Stomach (tissue), 8 donors: ENCODE measurements at regions not wholly inside any gene's neighbourhood (a gene's known extent, or its start where the extent isn't known, plus 50 kb on each side); places are given as distances from the start of the nearest gene placed in this dataset.

ENCODE experiments used
- DNase-seq, 2 donors: peaks; one replicate each; pipeline versions ENCODE4 v3.0.0 to v3.0.0-alpha.2; 2013 to 2019
- H3K27ac ChIP-seq, 5 donors: fragments of 200-600 bp in 4 of 5; sonication (generic) in 4 of 5; one replicate each; pipeline ENCODE4 v1.5.1; 2013 to 2019; ENCODE audit warnings: mild to moderate bottlenecking in 1 of 5, moderate library complexity in 1 of 5
- H3K27me3 ChIP-seq, 3 donors: fragments of 200-600 bp; sonication (generic); one replicate each; pipeline ENCODE4 v1.5.1; 2017 to 2019; ENCODE audit warnings: mixed run types in 1 of 3
- H3K36me3 ChIP-seq, 4 donors: fragments of 200-600 bp; sonication (generic); 1 replicate in 3 of 4; 2 replicates in 1 of 4; pipeline ENCODE4 v1.5.1; 2016 to 2019
- H3K4me1 ChIP-seq, 4 donors: fragments of 200-600 bp; sonication (generic); one replicate each; pipeline ENCODE4 v1.5.1; 2016 to 2019
- H3K4me3 ChIP-seq, 4 donors: fragments of 200-600 bp; sonication (generic) in 3 of 4; one replicate each; pipeline ENCODE4 v1.5.1; 2016 to 2019; ENCODE audit warnings: mild to moderate bottlenecking in 1 of 4
- H3K9me3 ChIP-seq, 4 donors: fragments of 200-600 bp; sonication (generic); one replicate each; pipeline ENCODE4 v1.5.1; 2016 to 2019
- CTCF ChIP-seq, 7 experiments: fragments of 450-650 bp in 4 of 7; fragments of 200-600 bp in 3 of 7; sonication (generic) in 3 of 7; IDR thresholded peaks; one replicate each; pipeline ENCODE4 v1.5.1; 2016 to 2019; ENCODE audit warnings: antibody characterized with exemption in 7 of 7, control low read depth in 2 of 7, mild to moderate bottlenecking in 1 of 7
- EP300 ChIP-seq: sonication (generic); formaldehyde crosslinking; IDR thresholded peaks from one replicate; pipeline ENCODE4 v1.6.1; 2017; ENCODE audit warnings: antibody characterized with exemption
- POLR2A ChIP-seq, 4 donors: fragments of 450-650 bp; IDR thresholded peaks; one replicate each; pipeline ENCODE4 v1.6.1; 2016; ENCODE audit warnings: antibody characterized with exemption in 4 of 4, control low read depth in 2 of 4, mild to moderate bottlenecking in 1 of 4, moderate library complexity in 1 of 4
- POLR2AphosphoS5 ChIP-seq, 3 donors: sonication (generic); formaldehyde crosslinking; IDR thresholded peaks; one replicate each; pipeline ENCODE4 v1.6.1; 2016; ENCODE audit warnings: antibody characterized with exemption in 3 of 3
- WGBS, 5 donors: extraction: QIAGEN DNeasy Blood & Tissue Kit in 3 of 5; methylation state at CpG; one replicate each; pipeline versions ENCODE4 v1.1.5 to v1.1.7; 2013 to 2018; 5-methylcytosine and 5-hydroxymethylcytosine counted together
- intact Hi-C: fragments of 100-400 bp; cut with DNase I; formaldehyde crosslinking; loops from one replicate; pipeline ENCODE4 v1.15.1; 2023; ENCODE audit warnings: low total_unique reads
- donor health status: healthy with polysubstance abuse.
- donor health status: Bipolar disorder and iron deficiency.
- donor health status: healthy.

DNA sequence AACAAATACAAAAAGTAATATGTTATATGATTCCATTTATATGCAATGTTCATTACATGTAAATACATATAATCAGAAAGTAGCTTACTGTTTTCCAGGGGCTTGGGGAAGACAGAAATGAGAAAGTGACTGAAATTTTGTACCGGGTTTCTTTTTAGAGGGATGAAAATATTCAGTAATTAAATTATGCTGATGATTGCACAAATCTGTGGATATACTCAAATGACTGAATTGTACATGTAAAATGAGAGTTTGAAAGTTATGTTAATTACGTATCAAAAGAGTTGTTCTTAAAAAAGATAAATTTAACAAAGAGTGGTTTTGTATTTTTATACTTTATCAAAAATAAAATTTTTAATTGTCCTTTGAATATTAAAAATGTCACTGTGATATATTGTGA lies 856.3 kb downstream of the DSC3 start:
- DNase-seq = no peak
- no peaks in the 10 kb centered on the region for H3K36me3 ChIP-seq
- no peaks in the 10 kb centered on the region for H3K4me1 ChIP-seq
- WGBS, 5 donors = 87 to 94% (median 93%) methylated on average over 2 of the region's 2 CpGs
- H3K27ac ChIP-seq = no peak overlapping the region
- H3K4me3 ChIP-seq = no peak overlapping the region
- H3K27me3 ChIP-seq = no peaks in the 10 kb centered on the region
- TF ChIP-seq CTCF (IDR thresholded peaks at IDR 0.05) (no peak), POLR2A (IDR thresholded peaks at IDR 0.05) (no peak), EP300 (no peak), POLR2AphosphoS5 (IDR thresholded peaks at IDR 0.05) (no peak)
- H3K9me3 ChIP-seq = peaks cover 0 to 12% (median 9%) of the 10 kb centered on the region in 4 donors
- intact Hi-C loops = no loop called here

- no peaks in the 10 kb centered on the region for H3K36me3 ChIP-seq
- no peaks in the 10 kb centered on the region for H3K4me1 ChIP-seq
- no peaks in the 10 kb centered on the region for H3K27me3 ChIP-seq
- intact Hi-C loops = no loop called here
- no peak overlapping the region for H3K27ac ChIP-seq
- H3K4me3 ChIP-seq = no peak overlapping the region
- 78 to 81% (median 79%) methylated on average over 4 of the region's 4 CpGs for WGBS, 5 donors
- peaks cover 0 to 31% (median 20%) of the 10 kb centered on the region in 4 donors for H3K9me3 ChIP-seq
- DNase-seq = no peak
- TF ChIP-seq POLR2A (IDR thresholded peaks at IDR 0.05) = no peak
Observed at GRCh38 chr18:30177056-30177455, 865.5 kb downstream of the DSC3 start.

DNA sequence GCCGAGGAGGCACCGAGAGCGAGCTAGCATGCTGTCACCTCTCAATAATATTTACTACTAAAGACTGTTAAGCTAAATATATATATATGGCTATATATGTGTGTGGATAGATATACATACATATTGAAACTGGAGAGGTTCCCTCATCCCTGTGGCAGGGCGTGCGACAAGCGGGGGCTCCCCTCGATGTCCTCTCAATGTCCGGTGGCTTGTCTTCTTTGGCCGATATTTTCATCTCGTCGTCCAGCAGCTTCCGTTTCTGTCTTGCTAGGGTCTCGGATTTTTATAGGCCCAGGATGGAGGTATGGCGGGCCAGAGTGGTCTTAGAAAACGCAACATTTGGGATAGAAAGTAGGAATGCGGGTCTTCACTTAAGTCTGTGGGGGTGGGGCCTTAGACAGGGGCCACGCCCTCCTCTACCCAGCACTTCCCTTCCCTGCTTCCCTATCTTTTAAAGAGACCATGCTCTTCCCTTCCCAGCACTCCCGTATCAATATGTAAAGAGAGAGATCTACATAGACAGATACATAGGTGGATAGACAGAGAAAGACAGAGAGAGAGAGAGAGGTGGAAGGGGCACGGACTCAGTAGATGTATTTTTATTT lies 866.8 kb downstream of the DSC3 start:
- DNase-seq = no peak
- H3K27ac ChIP-seq = no peak overlapping the region
- H3K9me3 ChIP-seq = peaks cover 0 to 31% (median 20%) of the 10 kb centered on the region in 4 donors
- WGBS, 5 donors = 91 to 95% (median 94%) methylated on average over 19 of the region's 19 CpGs
- no peak overlapping the region for H3K4me3 ChIP-seq
- intact Hi-C loops = no loop called here
- no peaks in the 10 kb centered on the region for H3K36me3 ChIP-seq
- no peaks in the 10 kb centered on the region for H3K27me3 ChIP-seq
- TF ChIP-seq POLR2AphosphoS5 (IDR thresholded peaks at IDR 0.05) (no peak), EP300 (no peak), CTCF (IDR thresholded peaks at IDR 0.05) (no peak), POLR2A (IDR thresholded peaks at IDR 0.05) (no peak)
- no peaks in the 10 kb centered on the region for H3K4me1 ChIP-seq

DNA sequence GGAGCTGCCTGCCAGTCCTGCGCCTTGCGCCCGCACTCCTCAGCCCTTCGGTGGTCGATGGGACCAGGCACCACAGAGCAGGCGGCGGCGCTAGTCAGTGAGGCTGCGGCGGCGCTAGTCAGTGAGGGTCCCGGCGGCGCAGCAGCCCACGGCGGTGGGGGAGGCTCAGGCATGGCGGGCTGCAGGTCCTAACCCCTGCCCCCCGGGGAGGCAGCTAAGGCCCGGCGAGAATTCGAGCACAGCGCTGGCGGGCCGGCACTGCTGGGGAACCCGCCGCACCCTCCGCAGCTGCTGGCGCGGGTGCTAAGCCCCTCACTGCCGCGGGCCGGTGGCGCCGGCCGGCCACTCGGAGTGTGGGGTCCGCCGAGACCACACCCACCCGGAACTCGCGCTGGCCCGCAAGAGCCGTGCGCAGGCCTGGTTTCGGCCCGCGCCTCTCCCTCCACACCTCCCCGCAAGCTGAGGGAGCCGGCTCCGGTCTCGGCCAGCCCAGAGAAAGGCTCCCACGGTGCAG lies 867.4 kb downstream of the DSC3 start:
- WGBS, 5 donors = 96 to 99% (median 97%) methylated on average over 20 to 52 of the region's 52 CpGs
- H3K4me3 ChIP-seq = no peak overlapping the region
- H3K36me3 ChIP-seq = no peaks in the 10 kb centered on the region
- intact Hi-C loops = no loop called here
- H3K9me3 ChIP-seq = peaks cover 0 to 31% (median 19%) of the 10 kb centered on the region in 4 donors
- no peaks in the 10 kb centered on the region for H3K27me3 ChIP-seq
- no peaks in the 10 kb centered on the region for H3K4me1 ChIP-seq
- no peak for DNase-seq
- no peak overlapping the region for H3K27ac ChIP-seq
- TF ChIP-seq CTCF (IDR thresholded peaks at IDR 0.05) (no peak), POLR2AphosphoS5 (IDR thresholded peaks at IDR 0.05) (no peak), EP300 (no peak), POLR2A (IDR thresholded peaks at IDR 0.05) (no peak)

DNA sequence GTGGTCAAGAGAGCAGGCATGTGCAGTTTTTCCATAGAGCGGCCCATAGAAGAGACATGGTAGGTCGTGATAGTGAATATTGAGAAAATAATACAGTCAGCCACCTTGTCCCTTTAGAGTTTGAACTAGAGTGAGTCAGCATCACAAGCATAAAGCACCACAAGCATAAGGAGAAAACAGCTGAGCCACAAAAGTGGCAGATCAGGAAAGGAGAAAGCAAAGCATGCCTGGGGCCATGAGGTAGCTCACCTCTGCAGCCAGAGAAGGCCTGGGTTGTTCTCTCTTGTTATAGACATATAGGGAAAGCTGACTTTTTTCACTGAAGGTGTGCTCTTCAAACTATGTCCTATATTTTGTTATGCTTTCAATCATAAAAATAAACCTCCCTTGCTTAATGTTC lies 879.0 kb downstream of the DSC3 start:
- H3K9me3 ChIP-seq = peaks cover 0 to 8% (median 0%) of the 10 kb centered on the region in 4 donors
- WGBS, 5 donors = 80 to 86% (median 86%) methylated on average over 2 of the region's 2 CpGs
- H3K4me3 ChIP-seq = no peak overlapping the region
- no peaks in the 10 kb centered on the region for H3K36me3 ChIP-seq
- H3K27ac ChIP-seq = no peak overlapping the region
- intact Hi-C loops = no loop called here
- no peaks in the 10 kb centered on the region for H3K4me1 ChIP-seq
- DNase-seq = no peak
- H3K27me3 ChIP-seq = no peaks in the 10 kb centered on the region
- TF ChIP-seq CTCF (IDR thresholded peaks at IDR 0.05) (no peak), EP300 (no peak), POLR2A (IDR thresholded peaks at IDR 0.05) (no peak), POLR2AphosphoS5 (IDR thresholded peaks at IDR 0.05) (no peak)
